ENCODE measurements at regions not wholly inside any gene's neighbourhood (a gene's known extent, or its start where the extent isn't known, plus 50 kb on each side); places are given as distances from the start of the nearest gene placed in this dataset.

DNA sequence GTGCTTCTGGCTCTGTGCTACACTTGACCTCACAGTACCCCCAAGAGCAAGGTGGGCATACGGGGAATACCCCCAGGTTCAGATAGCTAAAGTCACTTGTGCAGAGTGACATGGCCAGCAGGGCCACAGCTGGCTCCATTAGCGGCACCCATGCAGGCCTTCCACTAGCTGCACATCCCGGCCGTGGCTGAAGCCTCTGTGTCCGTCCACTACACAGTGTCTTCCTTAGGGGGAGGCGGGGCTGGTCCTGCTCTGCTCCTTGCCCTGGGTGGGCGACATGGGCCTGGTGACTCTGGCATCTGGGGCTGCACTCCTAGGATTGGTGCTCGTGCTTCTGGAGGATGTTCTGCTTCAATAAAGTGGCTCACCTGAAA is 169.1 kb upstream of the IQSEC1 start:
- no peak for TF ChIP-seq POLR2A (IDR thresholded peaks at IDR 0.05; ENCODE audit: extremely low read depth, insufficient read length)
- no peak for TF ChIP-seq CTCF (IDR thresholded peaks at IDR 0.05; ENCODE audit: low read depth, low read length)
- TF ChIP-seq MAX (IDR thresholded peaks at IDR 0.05; ENCODE audit: low read depth, low read length), result no peak

Data from NB4 (cell line).